GM23338 (cell line): ENCODE measurements at regions not wholly inside any gene's neighbourhood (a gene's known extent, or its start where the extent isn't known, plus 50 kb on each side); places are given as distances from the start of the nearest gene placed in this dataset.

Source experiments
- ATAC-seq: fragments of 200-7000 bp; cut with Tn5 transposase; 3 replicates; pipeline ENCODE4 v1.9.1; 2020
- DNase-seq: peaks from one replicate; pipeline ENCODE4 v3.0.0-alpha.2; 2015; ENCODE audit warnings: low spot score
- H2AFZ ChIP-seq: fragments of 200-600 bp; sonication (generic); 2 replicates; pipeline ENCODE4 v1.8.0; 2016; ENCODE audit warnings: antibody characterized with exemption, mild to moderate bottlenecking, moderate library complexity
- H3F3A ChIP-seq: fragments of 200-600 bp; sonication (generic); replicated peaks from 2 replicates; pipeline ENCODE4 v1.8.0; 2017; ENCODE audit warnings: antibody characterized with exemption, mixed run types, low read depth
- H3K27ac ChIP-seq: fragments of 200-600 bp; sonication (generic); 2 replicates; pipeline ENCODE4 v1.6.1; 2016; ENCODE audit warnings: low read depth
- H3K27me3 ChIP-seq: fragments of 200-600 bp; sonication (generic); 2 replicates; pipeline ENCODE4 v1.8.0; 2016; ENCODE audit warnings: mild to moderate bottlenecking, mixed run types, moderate library complexity; ENCODE audit not compliant: insufficient read depth
- H3K36me3 ChIP-seq: fragments of 200-600 bp; sonication (generic); 2 replicates; pipeline ENCODE4 v1.8.0; 2016; ENCODE audit warnings: mild to moderate bottlenecking; ENCODE audit not compliant: insufficient read depth
- H3K4me1 ChIP-seq: fragments of 200-600 bp; sonication (generic); 2 replicates; pipeline ENCODE4 v1.8.0; 2016; ENCODE audit warnings: mild to moderate bottlenecking, moderate library complexity; ENCODE audit not compliant: insufficient read depth
- H3K4me2 ChIP-seq: fragments of 200-600 bp; sonication (generic); 2 replicates; pipeline ENCODE4 v1.7.1; 2017; ENCODE audit warnings: mixed run types
- H3K4me3 ChIP-seq: fragments of 200-600 bp; sonication (generic); 2 replicates; pipeline ENCODE4 v1.6.1; 2016; ENCODE audit warnings: mixed run types
- H3K79me2 ChIP-seq: fragments of 200-600 bp; sonication (generic); replicated peaks from 2 replicates; pipeline ENCODE4 v1.8.0; 2017; ENCODE audit warnings: mild to moderate bottlenecking; ENCODE audit not compliant: insufficient read depth
- H3K9me2 ChIP-seq: fragments of 200-600 bp; sonication (generic); 2 replicates; pipeline ENCODE4 v1.8.0; 2017; ENCODE audit not compliant: insufficient read depth
- H4K20me1 ChIP-seq: fragments of 200-600 bp; sonication (generic); replicated peaks from 2 replicates; pipeline ENCODE4 v1.8.0; 2017; ENCODE audit warnings: mild to moderate bottlenecking; ENCODE audit not compliant: insufficient read depth
- H3K27ac Mint-ChIP-seq: 2 replicates; pipeline ENCODE4 v1.8.0; 2020; ENCODE audit warnings: inconsistent platforms, mild to moderate bottlenecking, moderate library complexity, mixed read lengths
- H3K27me3 Mint-ChIP-seq: 3 replicates; pipeline ENCODE4 v1.8.0; 2022; ENCODE audit warnings: low read depth, mild to moderate bottlenecking, moderate library complexity, mixed read lengths, inconsistent platforms; ENCODE audit not compliant: insufficient read depth, poor library complexity
- H3K36me3 Mint-ChIP-seq: 3 replicates; pipeline ENCODE4 v1.8.0; 2021; ENCODE audit warnings: low read depth, mild to moderate bottlenecking, inconsistent platforms, moderate library complexity, mixed read lengths
- H3K4me1 Mint-ChIP-seq: 3 replicates; pipeline ENCODE4 v1.8.0; 2020; ENCODE audit warnings: mild to moderate bottlenecking, inconsistent platforms, mixed read lengths
- H3K4me3 Mint-ChIP-seq: 3 replicates; pipeline ENCODE4 v1.8.0; 2021; ENCODE audit warnings: moderate library complexity, mild to moderate bottlenecking, inconsistent platforms, mixed read lengths
- H3K9me3 Mint-ChIP-seq: 3 replicates; pipeline ENCODE4 v1.8.0; 2020; ENCODE audit warnings: moderate library complexity, mild to moderate bottlenecking, inconsistent platforms, mixed read lengths
- CREB1 ChIP-seq: fragments of 250-450 bp; sonication (Bioruptor Pico); IDR thresholded peaks from 2 replicates; pipeline ENCODE4 v1.5.0; 2020; ENCODE audit warnings: low read depth, mild to moderate bottlenecking, moderate library complexity
- EZH2 ChIP-seq: fragments of 200-600 bp; sonication (generic); IDR thresholded peaks from one replicate; pipeline ENCODE4 v1.8.0; 2017; ENCODE audit warnings: antibody characterized with exemption, mild to moderate bottlenecking, low read depth; ENCODE audit not compliant: unreplicated experiment
- EZH2phosphoT487 ChIP-seq: fragments of 200-600 bp; sonication (generic); IDR thresholded peaks from one replicate; pipeline ENCODE4 v1.8.1; 2018; ENCODE audit warnings: antibody characterized with exemption; ENCODE audit not compliant: unreplicated experiment
- JUNB ChIP-seq: IDR thresholded peaks from one replicate; pipeline ENCODE4 v1.6.1; 2016; ENCODE audit warnings: antibody characterized with exemption; ENCODE audit not compliant: unreplicated experiment
- NANOG ChIP-seq: IDR thresholded peaks from 2 replicates; pipeline ENCODE4 v1.6.1; 2016; ENCODE audit warnings: antibody characterized with exemption, borderline replicate concordance
- POLR2AphosphoS5 ChIP-seq: IDR thresholded peaks from 2 replicates; pipeline ENCODE4 v1.6.1; 2016; ENCODE audit warnings: antibody characterized with exemption, low read depth
- REST ChIP-seq: IDR thresholded peaks from one replicate; pipeline ENCODE4 v1.6.1; 2018; ENCODE audit warnings: antibody characterized with exemption; ENCODE audit not compliant: unreplicated experiment
- STAT1 ChIP-seq: IDR thresholded peaks from one replicate; pipeline ENCODE4 v1.6.1; 2016; ENCODE audit warnings: antibody characterized with exemption; ENCODE audit not compliant: unreplicated experiment
- ZNF114 ChIP-seq: fragments of 250-450 bp; sonication (Bioruptor Pico); IDR thresholded peaks from 2 replicates; pipeline ENCODE4 v1.5.0; 2020; ENCODE audit warnings: mild to moderate bottlenecking, moderate library complexity
- ZNF331 ChIP-seq: fragments of 250-450 bp; sonication (Bioruptor Pico); IDR thresholded peaks from 2 replicates; pipeline ENCODE4 v1.5.0; 2020; ENCODE audit warnings: low read depth, mild to moderate bottlenecking, moderate library complexity
- ZNF462 ChIP-seq: fragments of 250-450 bp; sonication (Bioruptor Pico); IDR thresholded peaks from 2 replicates; pipeline ENCODE4 v1.5.0; 2020; ENCODE audit warnings: mild to moderate bottlenecking, moderate library complexity
- TF ChIP-seq, protein P1 (sequence below), 2 experiments: fragments of 200-600 bp in 1 of 2; sonication (generic) in 1 of 2; conservative IDR thresholded peaks; 2 replicates each; pipeline versions ENCODE4 v1.5.1 to v1.6.1; 2016 to 2017; ENCODE audit warnings: antibody characterized with exemption in 2 of 2, low read depth in 2 of 2, mild to moderate bottlenecking in 2 of 2, moderate library complexity in 1 of 2
- TF ChIP-seq, protein P2 (sequence below): IDR thresholded peaks from 2 replicates; pipeline ENCODE4 v1.6.1; 2016; ENCODE audit warnings: antibody characterized with exemption

DNA sequence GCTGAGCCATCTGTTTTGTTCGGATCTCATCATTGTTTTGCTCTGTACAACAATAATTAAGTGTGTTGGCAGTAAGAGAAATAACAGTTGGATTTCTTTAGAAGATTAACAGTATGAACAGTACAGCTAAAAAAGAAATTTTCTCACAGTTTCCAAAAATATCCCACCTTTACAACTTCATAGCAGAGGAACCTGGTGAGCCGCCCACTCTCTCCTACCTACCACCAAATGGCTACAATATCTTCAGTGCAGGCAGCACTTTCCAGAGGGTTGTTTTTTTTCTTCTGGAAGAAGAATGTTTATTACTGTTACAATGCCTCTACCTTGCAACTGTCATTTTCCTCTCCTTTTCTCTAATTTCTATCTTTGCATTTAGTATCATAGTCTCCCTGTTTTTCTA, 1577.5 kb upstream of the PRR20A start:
- DNase-seq, result no peak
- Mint-ChIP-seq H3K9me3 (no peaks in the 10 kb centered on the region), H3K4me1 (peaks cover 30% of the 10 kb centered on the region), H3K36me3 (peaks cover 5% of the 10 kb centered on the region; the same call in 2 of the 3 replicates), H3K4me3 (no peak overlapping the region), H3K27ac (no peak overlapping the region), H3K27me3 (peaks cover 2% of the 10 kb centered on the region)
- no peaks in the 10 kb centered on the region for H3K27me3 ChIP-seq
- TF ChIP-seq CREB1 (CRISPR knock-in tag), result no peak
- TF ChIP-seq, protein P1, sequence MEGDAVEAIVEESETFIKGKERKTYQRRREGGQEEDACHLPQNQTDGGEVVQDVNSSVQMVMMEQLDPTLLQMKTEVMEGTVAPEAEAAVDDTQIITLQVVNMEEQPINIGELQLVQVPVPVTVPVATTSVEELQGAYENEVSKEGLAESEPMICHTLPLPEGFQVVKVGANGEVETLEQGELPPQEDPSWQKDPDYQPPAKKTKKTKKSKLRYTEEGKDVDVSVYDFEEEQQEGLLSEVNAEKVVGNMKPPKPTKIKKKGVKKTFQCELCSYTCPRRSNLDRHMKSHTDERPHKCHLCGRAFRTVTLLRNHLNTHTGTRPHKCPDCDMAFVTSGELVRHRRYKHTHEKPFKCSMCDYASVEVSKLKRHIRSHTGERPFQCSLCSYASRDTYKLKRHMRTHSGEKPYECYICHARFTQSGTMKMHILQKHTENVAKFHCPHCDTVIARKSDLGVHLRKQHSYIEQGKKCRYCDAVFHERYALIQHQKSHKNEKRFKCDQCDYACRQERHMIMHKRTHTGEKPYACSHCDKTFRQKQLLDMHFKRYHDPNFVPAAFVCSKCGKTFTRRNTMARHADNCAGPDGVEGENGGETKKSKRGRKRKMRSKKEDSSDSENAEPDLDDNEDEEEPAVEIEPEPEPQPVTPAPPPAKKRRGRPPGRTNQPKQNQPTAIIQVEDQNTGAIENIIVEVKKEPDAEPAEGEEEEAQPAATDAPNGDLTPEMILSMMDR (conservative IDR thresholded peaks at IDR 0.05; ENCODE audit: low read depth in 2 of 2), result no peak
- TF ChIP-seq STAT1, result no peak
- TF ChIP-seq, protein P2, sequence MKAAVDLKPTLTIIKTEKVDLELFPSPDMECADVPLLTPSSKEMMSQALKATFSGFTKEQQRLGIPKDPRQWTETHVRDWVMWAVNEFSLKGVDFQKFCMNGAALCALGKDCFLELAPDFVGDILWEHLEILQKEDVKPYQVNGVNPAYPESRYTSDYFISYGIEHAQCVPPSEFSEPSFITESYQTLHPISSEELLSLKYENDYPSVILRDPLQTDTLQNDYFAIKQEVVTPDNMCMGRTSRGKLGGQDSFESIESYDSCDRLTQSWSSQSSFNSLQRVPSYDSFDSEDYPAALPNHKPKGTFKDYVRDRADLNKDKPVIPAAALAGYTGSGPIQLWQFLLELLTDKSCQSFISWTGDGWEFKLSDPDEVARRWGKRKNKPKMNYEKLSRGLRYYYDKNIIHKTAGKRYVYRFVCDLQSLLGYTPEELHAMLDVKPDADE, result no peak
- no peak for TF ChIP-seq POLR2AphosphoS5
- TF ChIP-seq ZNF462 (CRISPR knock-in tag), result no peak
- no peak for TF ChIP-seq REST
- no peak for TF ChIP-seq EZH2phosphoT487
- no peak for TF ChIP-seq NANOG
- no peak for TF ChIP-seq ZNF331
- TF ChIP-seq EZH2, result no peak
- no peak for TF ChIP-seq JUNB
- TF ChIP-seq ZNF114, result no peak
- no peaks in the 10 kb centered on the region for H3K36me3 ChIP-seq
- no peak overlapping the region for H3K4me3 ChIP-seq
- H3K4me2 ChIP-seq, result no peak overlapping the region
- 0 out of 2 replicates have a peak, but pooled peaks cover 5% of the 10 kb centered on the region for H4K20me1 ChIP-seq
- peaks cover 37% of the 10 kb centered on the region for H3K4me1 ChIP-seq
- no peak overlapping the region for H2AFZ ChIP-seq
- no peaks in the 10 kb centered on the region for H3K9me2 ChIP-seq
- H3K27ac ChIP-seq, result no peak overlapping the region
- no peaks in the 10 kb centered on the region for H3F3A ChIP-seq
- no peak for ATAC-seq
- H3K79me2 ChIP-seq, result no peaks in the 10 kb centered on the region
